Glutamatergic neuron (in vitro differentiated cells): ENCODE measurements at regions not wholly inside any gene's neighbourhood (a gene's known extent, or its start where the extent isn't known, plus 50 kb on each side); places are given as distances from the start of the nearest gene placed in this dataset.

Source experiments
- DNase-seq: peaks from one replicate; pipeline ENCODE4 v3.0.0; 2022
- H3K27ac Mint-ChIP-seq: one replicate; pipeline ENCODE4 v1.8.0; 2020; ENCODE audit warnings: mild to moderate bottlenecking, mixed read lengths, inconsistent platforms; ENCODE audit not compliant: unreplicated experiment
- H3K27me3 Mint-ChIP-seq: one replicate; pipeline ENCODE4 v1.8.0; 2020; ENCODE audit warnings: mild to moderate bottlenecking, moderate library complexity, mixed read lengths, inconsistent platforms; ENCODE audit not compliant: unreplicated experiment
- H3K36me3 Mint-ChIP-seq: one replicate; pipeline ENCODE4 v1.8.0; 2020; ENCODE audit warnings: mild to moderate bottlenecking, mixed read lengths, inconsistent platforms; ENCODE audit not compliant: unreplicated experiment
- H3K4me1 Mint-ChIP-seq: one replicate; pipeline ENCODE4 v1.8.0; 2020; ENCODE audit warnings: mild to moderate bottlenecking, low read depth, mixed read lengths, inconsistent platforms; ENCODE audit not compliant: unreplicated experiment
- H3K4me3 Mint-ChIP-seq: one replicate; pipeline ENCODE4 v1.8.0; 2020; ENCODE audit warnings: mild to moderate bottlenecking, mixed read lengths, inconsistent platforms; ENCODE audit not compliant: unreplicated experiment
- H3K9me3 Mint-ChIP-seq: one replicate; pipeline ENCODE4 v1.8.0; 2020; ENCODE audit warnings: mild to moderate bottlenecking, moderate library complexity, mixed read lengths, inconsistent platforms; ENCODE audit not compliant: unreplicated experiment
- CTCF ChIP-seq: fragments of 200-600 bp; sonication (generic); IDR thresholded peaks from one replicate; pipeline ENCODE4 v1.5.0; 2021; ENCODE audit not compliant: partially characterized antibody, unreplicated experiment

DNA sequence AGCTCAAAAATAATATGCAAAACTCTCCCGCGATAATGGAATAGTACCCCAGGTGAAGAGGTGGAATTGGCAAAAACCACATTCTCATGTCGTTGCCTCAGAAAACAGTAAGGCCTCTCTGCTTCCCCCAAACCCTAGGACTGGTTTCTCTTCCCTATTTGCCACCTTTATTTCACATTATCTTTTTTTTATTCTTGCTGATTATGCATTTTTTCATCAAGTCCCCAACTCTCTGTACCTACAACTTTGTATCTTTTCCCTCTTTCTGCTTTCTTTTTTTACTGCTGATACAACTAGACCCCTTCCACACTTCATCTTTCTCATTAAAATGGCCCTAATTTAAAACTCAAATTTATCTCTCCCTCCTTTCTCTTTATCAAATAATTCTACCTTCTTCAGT is 1472.2 kb downstream of the SUCLG1 start:
- Mint-ChIP-seq H3K9me3 (no peaks in the 10 kb centered on the region), H3K4me1 (no peaks in the 10 kb centered on the region), H3K27me3 (no peaks in the 10 kb centered on the region), H3K27ac (no peak overlapping the region), H3K4me3 (no peak overlapping the region), H3K36me3 (peaks cover 3% of the 10 kb centered on the region)
- DNase-seq, result no peak
- no peak for TF ChIP-seq CTCF

DNA sequence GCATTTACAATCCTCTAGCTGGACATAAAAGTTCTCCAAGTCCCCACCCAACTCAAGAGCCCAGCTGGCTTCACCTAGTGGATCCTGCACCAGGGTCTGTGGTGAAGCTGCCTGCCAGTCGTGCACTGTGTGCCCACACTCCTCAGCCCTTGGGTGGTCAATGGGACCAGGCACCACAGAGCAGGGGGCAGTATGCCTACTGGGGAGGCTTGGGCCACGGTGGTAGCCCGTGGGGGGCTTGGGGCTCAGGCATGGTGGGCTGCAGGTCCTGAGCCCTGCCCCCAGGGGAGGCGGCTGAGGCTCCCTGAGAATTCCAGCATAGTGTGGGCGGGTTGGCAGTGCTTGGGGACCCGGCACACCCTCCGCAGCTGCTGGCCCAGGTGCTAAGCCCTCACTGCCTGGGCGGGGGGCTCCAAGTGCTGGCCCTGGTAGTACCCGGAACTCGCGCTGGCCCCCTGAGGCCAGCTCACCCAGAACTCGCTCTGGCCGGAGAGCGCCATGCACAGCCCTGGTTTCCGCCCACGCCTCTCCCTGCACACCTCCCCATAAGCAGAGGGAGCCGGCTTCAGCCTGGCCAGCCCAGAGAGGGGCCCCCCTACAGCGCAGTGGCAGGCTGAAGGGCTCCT is 1473.4 kb downstream of the SUCLG1 start:
- H3K27ac Mint-ChIP-seq, result no peak overlapping the region
- no peak overlapping the region for H3K4me3 Mint-ChIP-seq
- DNase-seq, result no peak
- H3K4me1 Mint-ChIP-seq, result no peaks in the 10 kb centered on the region
- H3K27me3 Mint-ChIP-seq, result no peaks in the 10 kb centered on the region
- peaks cover 5% of the 10 kb centered on the region for H3K36me3 Mint-ChIP-seq
- no peak for TF ChIP-seq CTCF
- no peaks in the 10 kb centered on the region for H3K9me3 Mint-ChIP-seq

DNA sequence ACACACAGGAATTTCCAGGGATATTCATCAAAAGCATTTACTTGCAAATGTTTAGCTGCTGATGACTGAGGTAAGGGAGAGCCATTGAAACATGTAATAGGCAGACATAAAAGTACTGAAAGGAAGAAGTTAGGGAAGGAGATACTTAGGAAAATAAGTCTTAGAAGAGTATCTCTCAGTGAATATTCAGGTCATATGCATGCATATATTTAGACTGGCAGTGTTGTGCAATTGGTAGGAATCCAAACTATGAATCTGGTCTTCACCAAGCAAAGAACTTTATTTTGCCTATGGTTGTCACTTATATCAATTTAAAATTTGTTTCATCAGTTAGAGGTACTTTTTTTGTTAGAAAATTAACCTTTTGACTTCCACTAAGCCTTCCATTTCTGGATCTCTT is 1490.7 kb downstream of the SUCLG1 start:
- no peak for DNase-seq
- Mint-ChIP-seq H3K4me3 (no peak overlapping the region), H3K9me3 (no peaks in the 10 kb centered on the region), H3K36me3 (no peaks in the 10 kb centered on the region), H3K4me1 (no peaks in the 10 kb centered on the region), H3K27ac (no peak overlapping the region), H3K27me3 (no peaks in the 10 kb centered on the region)
- no peak for TF ChIP-seq CTCF

- DNase-seq, result no peak
- H3K27me3 Mint-ChIP-seq, result no peaks in the 10 kb centered on the region
- H3K4me1 Mint-ChIP-seq, result peaks cover 3% of the 10 kb centered on the region
- no peaks in the 10 kb centered on the region for H3K36me3 Mint-ChIP-seq
- no peak overlapping the region for H3K27ac Mint-ChIP-seq
- no peaks in the 10 kb centered on the region for H3K9me3 Mint-ChIP-seq
- TF ChIP-seq CTCF, result no peak
- H3K4me3 Mint-ChIP-seq, result no peak overlapping the region
Observed at GRCh38 chr2:82964341-82964740, 1494.7 kb downstream of the SUCLG1 start.

GRCh38 chr2:82959727-82960126 is 1499.4 kb downstream of the SUCLG1 start:
- H3K27me3 Mint-ChIP-seq, result no peaks in the 10 kb centered on the region
- H3K9me3 Mint-ChIP-seq, result no peaks in the 10 kb centered on the region
- H3K36me3 Mint-ChIP-seq, result no peaks in the 10 kb centered on the region
- DNase-seq, result no peak
- TF ChIP-seq CTCF, result no peak
- no peak overlapping the region for H3K27ac Mint-ChIP-seq
- H3K4me3 Mint-ChIP-seq, result no peak overlapping the region
- H3K4me1 Mint-ChIP-seq, result peaks cover 3% of the 10 kb centered on the region
